ENCODE measurements at regions not wholly inside any gene's neighbourhood (a gene's known extent, or its start where the extent isn't known, plus 50 kb on each side); places are given as distances from the start of the nearest gene placed in this dataset.
"Not testable (repeated sequence)": the region's sequence is repeated elsewhere in the genome, so short reads cannot be mapped to it uniquely, and the experiment has no call there.

- DNase-seq (ENCODE audit: low read depth, low spot score), result no peak
These were observed 184.7 kb downstream of the C9orf50 start for GRCh38 chr9:129435988-129436717.

GRCh38 chr9:129435291-129435690 is 185.6 kb downstream of the C9orf50 start:
- DNase-seq (ENCODE audit: low read depth, low spot score), result no peak

GRCh38 chr9:129434187-129434586 is 186.7 kb downstream of the C9orf50 start:
- no peak for DNase-seq (ENCODE audit: low read depth, low spot score)

- no peak for DNase-seq (ENCODE audit: low read depth, low spot score)
These were observed 188.4 kb downstream of the C9orf50 start for GRCh38 chr9:129432297-129433154.

GRCh38 chr9:129430940-129431643 is 189.8 kb downstream of the C9orf50 start:
- no peak for DNase-seq (ENCODE audit: low read depth, low spot score)

GRCh38 chr9:129428864-129429577 is 191.9 kb downstream of the C9orf50 start:
- DNase-seq (ENCODE audit: low read depth, low spot score), result no peak

- DNase-seq (ENCODE audit: low read depth, low spot score), result no peak
These were observed 193.8 kb downstream of the C9orf50 start for GRCh38 chr9:129427149-129427548.

- DNase-seq (ENCODE audit: low read depth, low spot score), result not testable (repeated sequence)
These were observed 197.1 kb downstream of the C9orf50 start for GRCh38 chr9:129423755-129424154.

GRCh38 chr9:129423216-129423615 is 197.7 kb downstream of the C9orf50 start:
- DNase-seq (ENCODE audit: low read depth, low spot score), result no peak

- no peak for DNase-seq (ENCODE audit: low read depth, low spot score)
These were observed 198.1 kb downstream of the C9orf50 start for GRCh38 chr9:129422843-129423192.

- DNase-seq (ENCODE audit: low read depth, low spot score), result no peak
These were observed 198.7 kb downstream of the C9orf50 start for GRCh38 chr9:129422032-129422842.

GRCh38 chr9:129421371-129421770 is 199.5 kb downstream of the C9orf50 start:
- DNase-seq (ENCODE audit: low read depth, low spot score), result no peak

GRCh38 chr9:129420721-129421120 is 200.2 kb downstream of the C9orf50 start:
- no peak for DNase-seq (ENCODE audit: low read depth, low spot score)

- DNase-seq (ENCODE audit: low read depth, low spot score), result no peak
These were observed 201.5 kb downstream of the C9orf50 start for GRCh38 chr9:129419382-129419899.

- DNase-seq (ENCODE audit: low read depth, low spot score), result no peak
These were observed 202.4 kb downstream of the C9orf50 start for GRCh38 chr9:129418451-129418850.

GRCh38 chr9:129416821-129417539 is 203.9 kb downstream of the C9orf50 start:
- no peak for DNase-seq (ENCODE audit: low read depth, low spot score)

- no peak for DNase-seq (ENCODE audit: low read depth, low spot score)
These were observed 204.8 kb downstream of the C9orf50 start for GRCh38 chr9:129415942-129416651.

- no peak for DNase-seq (ENCODE audit: low read depth, low spot score)
These were observed 205.6 kb downstream of the C9orf50 start for GRCh38 chr9:129414993-129415941.

Measured in pulmonary artery endothelial cell (primary cell).